GM12878 (cell line): ENCODE measurements at regions not wholly inside any gene's neighbourhood (a gene's known extent, or its start where the extent isn't known, plus 50 kb on each side); places are given as distances from the start of the nearest gene placed in this dataset.

Experiments used
- ATAC-seq: fragments of 200-7000 bp; cut with Tn5 transposase; 3 replicates; pipeline ENCODE4 v1.9.1; 2020; ENCODE audit warnings: mild to moderate bottlenecking, moderate library complexity
- BruUV-seq: library from RNA; stranded (reverse); fragments of 400-500 nt; replicated peaks from 2 replicates; lab custom pipeline; 2021; lab: Mats Ljungman, UMichigan
- CTCF ChIA-PET: fragments of 300-600 bp; sonication (Branson Sonifier 250); formaldehyde crosslinking; extraction: SDS; loops from one replicate; lab custom pipeline; 2021; ENCODE audit warnings: inconsistent platforms; lab: Yijun Ruan, JAX
- POLR2A ChIA-PET: fragments of 350-600 bp; formaldehyde crosslinking; extraction: SDS; loops from one replicate; lab custom pipeline; 2021; ENCODE audit warnings: inconsistent platforms; lab: Charles Lee
- RAD21 ChIA-PET: fragments of 300-600 bp; sonication (Branson Sonifier 250); formaldehyde crosslinking; loops from one replicate; lab custom pipeline; 2023; ENCODE audit warnings: antibody characterized with exemption; ENCODE audit not compliant: unreplicated experiment; lab: Charles Lee
- SMC1A ChIA-PET: fragments of 300-600 bp; sonication (Branson Sonifier 250); formaldehyde crosslinking; loops from one replicate; lab custom pipeline; 2023; ENCODE audit not compliant: unreplicated experiment, uncharacterized antibody; lab: Charles Lee
- DNase-seq: peaks from one replicate; pipeline ENCODE4 v3.0.0-alpha.2; 2011; ENCODE audit warnings: low read depth, low spot score
- FAIRE-seq: peaks from 3 replicates; lab custom pipeline; 2011; peaks lifted over from hg19 to GRCh38; lab: Jason Lieb, UNC
- H2AFZ ChIP-seq: 2 replicates; pipeline ENCODE4 v1.6.0; 2011; ENCODE audit warnings: low read depth, low read length, control low read depth; ENCODE audit not compliant: control insufficient read depth
- H3K27ac ChIP-seq: 2 replicates; pipeline ENCODE4 v1.5.1; 2011; ENCODE audit warnings: control low read depth; ENCODE audit not compliant: control insufficient read depth, insufficient read depth
- H3K27me3 ChIP-seq, 2 experiments: replicated peaks in 1 of 2; 2 replicates each; pipeline versions ENCODE4 v1.6.0 to v1.6.1; 2011; ENCODE audit warnings: low read length in 1 of 2; ENCODE audit not compliant: control insufficient read depth in 2 of 2, insufficient read depth in 2 of 2
- H3K36me3 ChIP-seq, 2 experiments: 2 replicates each; pipeline ENCODE4 v1.5.1; 2011; ENCODE audit warnings: low read length in 1 of 2; ENCODE audit not compliant: control insufficient read depth in 2 of 2, insufficient read depth in 2 of 2
- H3K4me1 ChIP-seq: 2 replicates; pipeline ENCODE4 v1.6.1; 2011; ENCODE audit warnings: mild to moderate bottlenecking, low read length, moderate library complexity, mixed read lengths; ENCODE audit not compliant: control insufficient read depth, insufficient read depth
- H3K4me2 ChIP-seq: 2 replicates; pipeline ENCODE4 v1.6.0; 2011; ENCODE audit warnings: control low read depth; ENCODE audit not compliant: control insufficient read depth, insufficient read depth
- H3K4me3 ChIP-seq: fragments of 200-600 bp; sonication (generic); 2 replicates; pipeline ENCODE4 v1.5.1; 2016
- H3K79me2 ChIP-seq: 2 replicates; pipeline ENCODE4 v1.6.0; 2011; ENCODE audit warnings: low read length; ENCODE audit not compliant: control insufficient read depth, insufficient read depth
- H3K9ac ChIP-seq: 2 replicates; pipeline ENCODE4 v1.8.0; 2011; ENCODE audit warnings: low read length, control low read depth, mixed read lengths; ENCODE audit not compliant: control insufficient read depth, insufficient read depth
- H3K9me3 ChIP-seq: replicated peaks from 3 replicates; pipeline ENCODE4 v1.5.1; 2011; ENCODE audit warnings: mild to moderate bottlenecking, low read length; ENCODE audit not compliant: control insufficient read depth, insufficient read depth
- H4K20me1 ChIP-seq: 2 replicates; pipeline ENCODE4 v1.6.0; 2011; ENCODE audit not compliant: control insufficient read depth, insufficient read depth
- CEBPB ChIP-seq, 2 experiments: fragments of 150-350 bp in 1 of 2; IDR thresholded peaks; 2 replicates each; pipeline ENCODE4 v1.6.1; 2012 to 2014; ENCODE audit warnings: low read depth in 2 of 2, low read length in 2 of 2, borderline replicate concordance in 1 of 2, inconsistent platforms in 1 of 2
- CREB1 ChIP-seq: IDR thresholded peaks from 2 replicates; pipeline ENCODE4 v1.6.1; 2012; ENCODE audit warnings: low read depth, mild to moderate bottlenecking, inconsistent platforms
- IRF5 ChIP-seq: fragments of 450-650 bp; IDR thresholded peaks from 2 replicates; pipeline ENCODE4 v1.6.1; 2017; ENCODE audit warnings: borderline replicate concordance
- MTA3 ChIP-seq: IDR thresholded peaks from 2 replicates; pipeline ENCODE4 v1.6.1; 2012; ENCODE audit warnings: low read length, inconsistent platforms, borderline replicate concordance
- NFIC ChIP-seq: IDR thresholded peaks from 2 replicates; pipeline ENCODE4 v1.6.1; 2012; ENCODE audit warnings: low read depth, mild to moderate bottlenecking, inconsistent platforms, low read length, moderate library complexity
- RB1 ChIP-seq: fragments of 450-650 bp; formaldehyde crosslinking; IDR thresholded peaks from 2 replicates; pipeline ENCODE4 v1.6.1; 2017; ENCODE audit warnings: mild to moderate bottlenecking, borderline replicate concordance
- TAF1 ChIP-seq: IDR thresholded peaks from 2 replicates; pipeline ENCODE4 v1.6.1; 2011; ENCODE audit warnings: mild to moderate bottlenecking, low read depth, low read length, borderline replicate concordance
- TARDBP ChIP-seq: IDR thresholded peaks from 2 replicates; pipeline ENCODE4 v1.6.1; 2016; ENCODE audit warnings: borderline replicate concordance
- TCF7 ChIP-seq: IDR thresholded peaks from 2 replicates; pipeline ENCODE4 v1.6.1; 2014; ENCODE audit warnings: antibody characterized with exemption, borderline replicate concordance
- YY1 ChIP-seq: IDR thresholded peaks from 2 replicates; pipeline ENCODE4 v1.6.1; 2011; ENCODE audit warnings: low read depth, mild to moderate bottlenecking, low read length
- ZNF384 ChIP-seq: IDR thresholded peaks from 2 replicates; pipeline ENCODE4 v1.6.1; 2012; ENCODE audit warnings: low read depth, mild to moderate bottlenecking, low read length, improper control_type of control experiment, borderline replicate concordance
- WGBS: methylation state at CpG from one replicate; pipeline ENCODE4 v1.1.6; 2016; ENCODE audit warnings: low lambda C conversion rate; ENCODE audit not compliant: insufficient replicate concordance, insufficient coverage; ENCODE audit errors: missing lambda C conversion rate; 5-methylcytosine and 5-hydroxymethylcytosine counted together
- in situ Hi-C: fragments of 300-500 bp; cut with MboI; formaldehyde crosslinking; loops from 9 replicates; pipeline ENCODE4 v1.14.3; 2018; ENCODE audit warnings: mixed read lengths
- intact Hi-C: fragments of 100-400 bp; cut with micrococcal nuclease; formaldehyde crosslinking; loops from one replicate; pipeline ENCODE4 v1.14.2; 2022; ENCODE audit not compliant: unreplicated experiment
- TF ChIP-seq, protein P1 (sequence below), 3 experiments: IDR thresholded peaks in 2 of 3; conservative IDR thresholded peaks in 1 of 3; 2 replicates each; pipeline ENCODE4 v1.5.1; 2011; ENCODE audit warnings: low read depth in 3 of 3, low read length in 3 of 3, mild to moderate bottlenecking in 3 of 3, control low read depth in 2 of 3, moderate library complexity in 2 of 3, inconsistent platforms in 1 of 3, mixed read lengths in 1 of 3; ENCODE audit not compliant: control insufficient read depth in 2 of 3, insufficient read depth in 1 of 3; ENCODE audit errors: extremely low read depth in 1 of 3

GRCh38 chr20:17787816-17788215 is 88.0 kb downstream of the BANF2 start:
- TF ChIP-seq NFIC (no peak), TCF7 (no peak), CREB1 (no peak), RB1 (no peak), MTA3 (no peak), ZNF384 (no peak), CEBPB (IDR thresholded peaks at IDR 0.05; ENCODE audit: borderline replicate concordance in 1 of 2, low read depth in 2 of 2, low read length in 2 of 2) (no peak), YY1 (no peak), IRF5 (no peak), TARDBP (no peak), TAF1 (no peak)
- TF ChIP-seq, protein P1, sequence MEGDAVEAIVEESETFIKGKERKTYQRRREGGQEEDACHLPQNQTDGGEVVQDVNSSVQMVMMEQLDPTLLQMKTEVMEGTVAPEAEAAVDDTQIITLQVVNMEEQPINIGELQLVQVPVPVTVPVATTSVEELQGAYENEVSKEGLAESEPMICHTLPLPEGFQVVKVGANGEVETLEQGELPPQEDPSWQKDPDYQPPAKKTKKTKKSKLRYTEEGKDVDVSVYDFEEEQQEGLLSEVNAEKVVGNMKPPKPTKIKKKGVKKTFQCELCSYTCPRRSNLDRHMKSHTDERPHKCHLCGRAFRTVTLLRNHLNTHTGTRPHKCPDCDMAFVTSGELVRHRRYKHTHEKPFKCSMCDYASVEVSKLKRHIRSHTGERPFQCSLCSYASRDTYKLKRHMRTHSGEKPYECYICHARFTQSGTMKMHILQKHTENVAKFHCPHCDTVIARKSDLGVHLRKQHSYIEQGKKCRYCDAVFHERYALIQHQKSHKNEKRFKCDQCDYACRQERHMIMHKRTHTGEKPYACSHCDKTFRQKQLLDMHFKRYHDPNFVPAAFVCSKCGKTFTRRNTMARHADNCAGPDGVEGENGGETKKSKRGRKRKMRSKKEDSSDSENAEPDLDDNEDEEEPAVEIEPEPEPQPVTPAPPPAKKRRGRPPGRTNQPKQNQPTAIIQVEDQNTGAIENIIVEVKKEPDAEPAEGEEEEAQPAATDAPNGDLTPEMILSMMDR (IDR thresholded peaks at IDR 0.05 in 2 of 3, conservative IDR thresholded peaks at IDR 0.05 in 1 of 3; ENCODE audit: control insufficient read depth in 2 of 3, extremely low read depth in 1 of 3, insufficient read depth in 1 of 3, low read depth in 3 of 3, low read length in 3 of 3) = no peak
- TF ChIP-seq, all 136 proteins: peak for 0
- Histone ChIP-seq H3K79me2 (no peaks in the 10 kb centered on the region), H2AFZ (no peak overlapping the region), H3K36me3 (no peaks in the 10 kb centered on the region), H3K27ac (no peak overlapping the region), H3K27me3 (no peaks in the 10 kb centered on the region; a peak in 2 of 4 replicates), H3K9me3 (no peaks in the 10 kb centered on the region), H3K4me2 (no peak overlapping the region), H3K4me1 (peaks cover 18% of the 10 kb centered on the region), H3K9ac (no peak overlapping the region), H4K20me1 (no peaks in the 10 kb centered on the region), H3K4me3 (no peak overlapping the region)
- no peak for FAIRE-seq
- CTCF ChIA-PET = no interaction called here
- ATAC-seq = no peak
- DNase-seq = no peak
- 25% methylated on average over 1 of the region's 1 CpG for WGBS
- intact Hi-C loops (no loop called here), in situ Hi-C loops (no loop called here)
- no TSS peak for BruUV-seq
- SMC1A ChIA-PET = no interaction called here
- POLR2A ChIA-PET = no interaction called here
- RAD21 ChIA-PET = no interaction called here
